ENCODE measurements at regions not wholly inside any gene's neighbourhood (a gene's known extent, or its start where the extent isn't known, plus 50 kb on each side); places are given as distances from the start of the nearest gene placed in this dataset.
"Not testable (repeated sequence)": the region's sequence is repeated elsewhere in the genome, so short reads cannot be mapped to it uniquely, and the experiment has no call there.

DNA sequence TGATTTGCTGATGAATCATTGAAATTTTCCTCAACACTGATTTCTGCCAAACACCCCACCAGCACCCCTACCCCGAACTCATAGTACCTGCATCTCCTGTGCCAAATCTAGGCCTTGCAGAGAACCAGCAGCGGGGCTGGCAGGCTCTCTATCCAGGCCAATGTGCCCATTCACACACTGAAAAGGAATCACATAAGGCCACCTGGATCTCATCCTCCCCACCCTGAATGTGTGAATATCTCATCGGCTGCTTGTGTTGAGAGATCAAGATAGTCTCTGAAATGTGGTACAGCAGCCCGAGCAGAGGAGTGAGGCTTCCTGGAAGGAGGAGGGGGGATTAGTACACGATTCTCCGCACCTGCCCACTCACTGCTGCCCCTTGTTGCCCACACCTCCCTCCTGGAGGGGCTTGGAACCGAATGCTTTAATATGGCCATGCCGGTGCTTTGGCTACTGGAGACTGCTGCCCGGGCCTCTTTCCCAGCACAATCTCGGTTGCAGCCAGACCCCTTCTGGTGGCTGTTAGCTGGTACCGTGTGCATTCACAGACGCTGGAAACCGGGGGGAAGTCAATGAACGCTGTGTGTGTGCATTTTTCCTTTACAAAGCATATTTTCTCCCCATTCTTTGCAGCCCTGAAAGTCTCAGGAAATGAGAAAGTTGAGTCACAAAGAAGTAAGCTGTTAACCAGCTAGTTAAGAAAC lies 619.5 kb downstream of the MATN1 start:
- intact Hi-C loops (cut with micrococcal nuclease) = no loop called here

DNA sequence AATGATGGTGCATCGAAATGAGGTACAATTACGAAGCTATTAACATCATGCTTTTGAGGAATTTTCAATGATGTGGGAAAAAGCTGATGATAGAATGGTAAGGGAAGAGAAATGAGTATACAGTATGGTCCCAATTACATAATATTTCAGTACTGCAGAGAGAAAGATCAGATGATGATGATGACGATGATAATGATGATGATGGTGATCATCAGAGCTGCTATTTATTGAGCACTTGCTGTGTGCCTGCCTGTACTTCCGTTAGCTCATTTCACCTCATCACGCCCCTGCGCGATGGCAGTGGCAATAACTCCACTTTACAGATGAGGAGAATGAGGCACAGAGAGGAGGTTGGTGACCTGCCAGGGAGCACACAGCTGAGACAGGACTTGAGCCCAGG lies 620.8 kb downstream of the MATN1 start:
- intact Hi-C loops (cut with micrococcal nuclease) = no loop called here

DNA sequence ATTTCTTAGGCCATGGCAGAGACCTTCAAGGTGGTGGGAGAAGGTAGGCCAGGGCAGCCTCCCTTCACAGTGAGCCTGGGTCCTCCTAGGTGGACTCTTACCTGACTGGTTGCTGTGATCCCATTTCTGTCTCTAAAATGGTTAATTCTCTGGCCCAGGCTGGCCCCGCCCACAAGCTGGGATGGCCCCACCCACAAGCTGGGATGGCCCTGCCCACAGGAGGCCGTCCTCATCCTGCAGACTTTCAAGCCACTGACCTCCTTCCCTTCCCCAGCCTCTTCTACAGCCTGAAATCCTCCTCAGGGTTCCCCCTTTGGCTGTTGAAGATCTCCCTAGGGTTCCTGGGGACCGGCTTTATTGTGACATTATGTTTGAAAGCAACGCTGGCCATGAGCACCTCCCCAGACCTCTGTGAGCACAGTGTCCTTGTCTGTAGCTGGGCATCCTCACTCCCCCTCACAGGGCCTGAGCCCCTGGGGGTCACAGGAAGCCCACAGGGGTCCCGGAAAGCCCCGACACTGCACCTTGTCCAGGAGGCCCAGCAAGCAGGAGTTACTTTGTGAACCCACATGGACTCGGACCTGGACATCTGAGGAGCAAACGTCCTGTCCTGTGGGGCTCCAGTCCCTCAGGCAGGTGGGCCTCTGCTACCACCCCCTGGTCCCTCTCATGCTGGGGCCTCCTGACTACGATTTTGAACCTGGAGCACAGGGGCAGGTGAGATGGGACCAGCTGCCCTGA lies 621.7 kb downstream of the MATN1 start:
- intact Hi-C loops (cut with micrococcal nuclease) = no loop called here

DNA sequence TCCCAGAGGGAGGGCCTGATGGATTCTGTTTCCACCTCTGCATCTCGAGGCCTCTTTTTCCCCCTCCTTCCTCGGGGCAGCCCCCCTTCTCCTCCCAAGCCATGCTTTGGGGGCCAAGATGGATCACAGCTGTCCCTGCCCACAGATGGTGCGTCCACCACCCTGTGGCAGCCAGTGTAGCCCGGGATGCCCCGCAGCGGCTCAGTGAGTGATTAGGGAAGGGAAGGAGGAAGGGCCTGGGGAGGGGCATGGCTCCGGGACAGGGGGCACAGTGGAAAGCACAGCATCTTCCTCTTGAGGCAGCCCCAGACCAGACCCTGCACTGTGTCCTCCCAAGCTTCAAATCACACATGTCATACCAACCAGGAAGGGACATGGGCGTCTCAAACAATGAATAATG lies 622.4 kb downstream of the MATN1 start:
- intact Hi-C loops (cut with micrococcal nuclease) = no loop called here

DNA sequence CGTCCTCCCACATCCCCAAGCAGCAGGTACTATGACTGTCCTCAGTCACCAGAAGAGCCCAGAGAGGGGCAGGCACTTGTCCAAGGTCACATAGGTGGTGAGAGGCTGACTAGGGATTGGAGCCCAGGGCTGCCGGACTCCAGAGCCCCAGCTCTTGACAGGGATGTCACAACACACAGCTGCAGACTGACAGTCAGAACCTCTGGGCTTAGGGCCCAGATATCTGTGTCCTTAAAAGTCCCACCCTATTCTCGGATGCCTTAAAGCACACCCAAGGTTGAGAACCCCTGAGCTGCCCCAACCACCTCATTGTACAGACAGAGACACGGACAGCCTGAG lies 622.9 kb downstream of the MATN1 start:
- intact Hi-C loops (cut with micrococcal nuclease) = no loop called here

DNA sequence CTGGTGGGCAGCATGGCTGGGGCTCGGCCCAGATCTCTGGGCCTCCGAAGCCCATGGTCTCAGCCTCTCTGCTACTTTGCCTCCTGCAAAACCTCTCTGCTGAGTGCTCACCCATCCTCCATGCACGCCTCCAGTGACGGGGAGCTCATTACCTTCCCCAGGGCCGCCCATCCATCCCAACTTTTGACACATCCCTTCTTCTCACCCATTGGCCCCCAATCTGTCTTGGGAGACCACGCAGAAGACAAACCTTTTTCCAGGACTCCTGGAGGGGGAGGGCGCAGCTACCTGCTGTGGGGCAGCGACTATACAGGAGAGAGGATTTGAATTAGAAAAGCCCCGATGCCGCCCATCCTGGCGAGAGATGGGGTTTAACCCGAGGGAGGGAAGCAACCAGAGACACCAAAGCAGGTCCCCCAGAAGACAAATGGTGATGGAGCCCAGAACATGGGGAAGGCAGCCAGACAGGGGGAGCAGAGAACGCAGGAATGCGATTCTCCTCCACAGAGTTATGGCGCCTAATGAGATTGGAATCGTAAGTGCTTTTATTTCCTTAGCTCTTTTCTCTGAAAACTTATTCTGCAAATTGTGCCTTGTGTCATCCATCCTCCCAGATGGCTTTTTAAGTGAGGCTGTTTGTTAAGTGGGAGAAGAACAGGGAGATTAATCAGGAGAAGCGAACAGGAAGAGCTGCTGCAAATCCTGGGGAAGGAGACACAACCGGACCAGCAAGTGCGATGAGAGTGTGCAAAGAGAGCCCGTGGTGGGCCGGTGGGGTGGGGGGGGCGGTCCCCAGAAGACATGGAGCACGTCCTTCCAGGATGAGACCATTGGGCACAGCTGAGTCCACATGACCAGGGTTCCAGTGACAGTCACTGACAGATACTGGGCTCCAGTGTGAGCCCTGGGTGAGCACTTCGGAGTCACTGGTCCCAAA lies 623.5 kb downstream of the MATN1 start:
- intact Hi-C loops (cut with micrococcal nuclease) = no loop called here

DNA sequence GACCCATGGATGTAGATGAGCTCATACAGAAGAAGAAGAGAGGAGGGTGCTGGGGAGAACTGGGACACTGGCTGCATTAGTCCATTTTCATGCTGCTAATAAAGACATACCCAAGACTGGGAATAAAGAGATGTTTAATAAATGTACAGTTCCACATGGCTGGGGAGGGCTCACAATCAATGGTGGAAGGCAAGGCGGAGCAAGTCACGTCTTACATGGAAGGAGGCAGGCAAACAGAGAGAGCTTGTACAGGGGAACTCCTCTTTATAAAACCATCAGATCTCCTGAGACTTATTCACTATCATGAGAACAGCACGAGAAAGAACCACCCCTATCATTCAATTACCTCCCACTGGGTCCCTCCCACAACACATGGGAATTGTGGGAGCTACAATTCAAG lies 625.5 kb downstream of the MATN1 start:
- intact Hi-C loops (cut with micrococcal nuclease) = not testable (repeated sequence)

DNA sequence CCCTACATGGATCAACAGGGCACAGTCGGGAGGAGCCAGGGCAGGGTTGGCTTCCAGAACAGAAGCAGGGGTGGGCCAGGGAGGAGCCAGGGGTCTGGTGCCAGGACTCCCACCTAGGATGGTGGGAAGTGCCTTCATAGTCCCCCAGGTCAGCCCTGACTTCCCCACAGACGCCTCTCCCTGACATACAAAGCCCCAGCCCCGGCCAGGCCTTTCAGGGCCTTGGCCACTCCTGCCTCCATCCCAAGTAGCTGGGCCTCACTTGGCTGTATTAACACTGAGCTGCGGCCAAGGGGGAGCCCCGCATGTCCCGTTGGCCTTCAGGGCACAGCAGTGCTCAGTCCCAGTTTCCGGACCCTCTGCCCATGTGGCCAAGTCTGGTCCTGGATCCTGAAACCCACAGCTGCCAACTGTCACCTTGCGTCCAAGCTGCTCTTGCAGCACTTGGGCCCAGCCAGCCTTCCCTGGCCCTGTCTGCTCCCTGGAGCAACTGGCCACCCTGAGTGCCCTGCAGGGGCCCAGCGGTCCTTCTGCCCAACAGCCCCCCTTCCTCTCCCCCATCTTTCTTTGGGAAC lies 627.8 kb downstream of the MATN1 start:
- intact Hi-C loops (cut with micrococcal nuclease) = no loop called here

DNA sequence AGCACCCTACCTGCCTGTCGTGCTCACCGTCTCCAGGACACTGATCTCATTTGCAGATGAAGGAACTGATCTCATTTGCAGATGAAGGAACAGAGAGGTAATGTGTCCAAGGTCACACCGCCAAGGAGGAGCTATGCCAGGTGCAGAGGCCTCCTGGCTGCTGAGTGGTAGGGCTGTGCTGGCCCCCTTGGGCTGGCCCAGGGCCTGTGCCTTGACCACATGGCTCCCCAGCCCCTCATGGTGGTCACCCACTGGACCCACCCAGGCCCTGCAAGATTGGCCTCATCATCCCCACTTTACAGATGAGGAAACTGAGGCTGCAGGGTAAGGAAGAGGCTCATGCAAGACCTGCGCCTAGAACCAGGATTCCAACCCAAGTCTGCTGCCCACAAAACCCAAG lies 628.3 kb downstream of the MATN1 start:
- intact Hi-C loops (cut with micrococcal nuclease) = no loop called here

DNA sequence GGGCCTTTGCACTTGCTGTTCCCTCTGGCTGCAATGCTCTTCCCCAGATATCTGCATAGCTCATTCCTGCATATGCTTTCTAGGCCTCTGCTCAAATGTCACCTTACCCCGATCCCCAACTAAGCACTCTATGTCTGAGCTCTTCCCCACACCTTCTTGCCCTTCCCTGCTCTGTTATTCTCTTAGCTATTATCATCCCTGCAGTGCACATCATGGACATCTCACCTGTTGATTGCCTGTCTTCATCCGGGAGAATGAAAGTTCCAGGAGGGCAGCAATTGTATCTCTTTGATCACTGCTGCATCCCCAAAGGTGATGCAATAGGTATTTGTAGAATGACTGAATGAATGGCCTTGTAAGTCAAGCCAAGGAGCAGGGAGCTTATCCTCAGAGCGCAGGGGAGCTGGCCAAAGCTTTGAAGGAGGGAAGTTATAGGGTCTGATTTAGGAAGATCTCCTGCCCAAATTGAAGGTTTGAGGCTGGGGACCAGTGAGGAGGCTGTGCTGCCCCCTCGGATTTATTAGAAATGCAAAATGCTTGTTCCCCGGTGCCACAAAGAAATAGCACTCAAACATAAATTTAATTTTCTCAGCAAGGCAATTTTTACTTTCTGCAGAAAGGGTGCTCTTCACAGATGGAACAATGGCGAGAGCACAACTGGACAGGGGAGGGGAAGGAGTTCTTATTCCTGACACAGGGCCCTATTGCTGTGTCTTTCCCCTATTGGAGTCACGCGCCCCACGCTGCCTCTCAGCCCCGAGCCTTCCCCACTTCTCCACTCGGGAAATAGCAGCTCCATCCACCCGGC lies 631.1 kb downstream of the MATN1 start:
- intact Hi-C loops (cut with micrococcal nuclease) = no loop called here

DNA sequence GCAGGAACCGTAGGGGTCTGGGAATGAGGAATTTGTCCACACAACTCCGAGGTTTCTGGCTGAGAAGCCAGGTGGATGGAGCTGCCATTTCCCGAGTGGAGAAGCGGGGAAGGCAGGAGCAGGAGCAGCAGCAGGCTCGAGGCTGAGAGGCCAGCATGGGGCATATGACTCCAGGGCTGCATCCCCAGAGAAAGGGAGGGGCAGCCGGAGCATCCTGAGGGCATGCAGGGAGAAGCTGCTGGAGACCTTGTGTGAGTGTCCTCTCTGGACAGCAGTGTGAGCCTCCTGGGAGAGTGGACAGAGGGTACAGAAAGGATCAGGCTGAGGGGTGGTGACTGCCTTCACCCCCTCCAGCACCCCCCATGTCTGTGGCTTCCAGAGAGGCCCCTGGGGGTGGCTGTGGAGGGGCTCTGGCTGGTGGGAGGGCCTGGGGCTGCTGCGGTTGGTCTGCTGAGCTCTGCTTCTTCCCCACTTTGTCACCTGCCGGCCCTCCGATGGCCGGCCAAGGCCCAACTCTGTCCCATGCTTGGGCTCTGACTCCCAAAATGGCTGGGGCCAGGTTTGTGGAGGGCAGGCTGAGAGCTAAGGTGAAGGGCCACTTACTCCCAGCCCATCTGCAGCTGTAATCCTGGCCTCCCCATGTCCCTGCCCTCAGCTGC lies 633.1 kb downstream of the MATN1 start:
- intact Hi-C loops (cut with micrococcal nuclease) = no loop called here

DNA sequence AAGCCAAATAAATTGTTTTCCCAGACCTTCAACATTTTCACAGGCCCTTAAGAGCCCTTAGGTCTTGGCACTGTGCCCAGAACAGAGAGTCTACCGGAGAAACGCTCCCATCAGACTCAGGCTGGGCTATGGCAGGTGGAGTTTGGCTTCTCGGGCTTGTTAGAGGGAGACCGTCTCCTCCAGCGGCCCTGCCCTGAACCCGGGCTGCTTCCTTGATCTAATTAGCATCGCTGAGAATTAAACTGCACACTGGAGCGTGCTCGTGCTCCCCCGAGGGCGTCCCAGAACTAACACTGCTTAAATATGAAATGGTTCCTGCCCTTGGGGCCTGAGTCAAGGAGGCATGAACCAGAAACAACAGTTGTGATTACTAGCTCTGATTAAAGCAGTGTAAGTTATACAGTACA lies 634.4 kb downstream of the MATN1 start:
- intact Hi-C loops (cut with micrococcal nuclease) = no loop called here

DNA sequence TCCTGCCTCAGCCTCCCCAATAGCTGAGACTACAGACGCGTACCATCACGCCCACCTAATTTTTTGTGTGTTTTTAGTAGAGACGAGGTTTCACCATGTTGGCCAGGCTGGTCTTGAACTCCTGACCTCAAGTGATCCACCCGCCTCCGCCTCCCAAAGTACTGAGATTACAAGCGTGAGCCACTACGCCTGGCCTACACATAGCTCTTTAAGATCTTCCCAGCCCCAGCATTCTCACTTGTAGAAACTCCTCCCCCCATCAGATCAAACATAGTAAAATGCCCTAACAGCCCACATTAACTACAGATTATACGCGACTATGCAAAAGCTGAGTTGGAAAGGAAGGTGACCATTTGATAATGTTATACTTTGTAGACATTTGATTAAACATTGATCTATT lies 634.8 kb downstream of the MATN1 start:
- intact Hi-C loops (cut with micrococcal nuclease) = no loop called here

DNA sequence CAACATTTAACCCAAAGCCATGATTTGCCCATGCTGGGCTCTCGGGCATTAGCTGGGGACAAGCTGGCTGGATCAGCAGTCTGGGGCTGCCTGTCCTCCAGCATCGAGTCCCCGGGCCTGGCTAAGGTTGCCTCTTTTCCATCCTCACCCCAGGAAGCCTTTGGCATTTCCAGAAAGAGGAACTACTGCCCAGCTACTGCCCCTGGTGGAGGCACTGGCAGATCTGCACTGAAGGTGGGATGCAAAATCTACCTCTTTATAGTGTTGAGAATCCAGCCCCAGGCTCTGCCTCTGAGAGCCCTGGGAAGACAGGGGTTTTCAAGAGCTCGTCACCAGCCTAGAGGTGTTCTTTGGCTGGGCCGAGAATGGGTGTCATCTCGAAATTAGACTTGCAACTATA lies 635.9 kb downstream of the MATN1 start:
- intact Hi-C loops (cut with micrococcal nuclease) = no loop called here

DNA sequence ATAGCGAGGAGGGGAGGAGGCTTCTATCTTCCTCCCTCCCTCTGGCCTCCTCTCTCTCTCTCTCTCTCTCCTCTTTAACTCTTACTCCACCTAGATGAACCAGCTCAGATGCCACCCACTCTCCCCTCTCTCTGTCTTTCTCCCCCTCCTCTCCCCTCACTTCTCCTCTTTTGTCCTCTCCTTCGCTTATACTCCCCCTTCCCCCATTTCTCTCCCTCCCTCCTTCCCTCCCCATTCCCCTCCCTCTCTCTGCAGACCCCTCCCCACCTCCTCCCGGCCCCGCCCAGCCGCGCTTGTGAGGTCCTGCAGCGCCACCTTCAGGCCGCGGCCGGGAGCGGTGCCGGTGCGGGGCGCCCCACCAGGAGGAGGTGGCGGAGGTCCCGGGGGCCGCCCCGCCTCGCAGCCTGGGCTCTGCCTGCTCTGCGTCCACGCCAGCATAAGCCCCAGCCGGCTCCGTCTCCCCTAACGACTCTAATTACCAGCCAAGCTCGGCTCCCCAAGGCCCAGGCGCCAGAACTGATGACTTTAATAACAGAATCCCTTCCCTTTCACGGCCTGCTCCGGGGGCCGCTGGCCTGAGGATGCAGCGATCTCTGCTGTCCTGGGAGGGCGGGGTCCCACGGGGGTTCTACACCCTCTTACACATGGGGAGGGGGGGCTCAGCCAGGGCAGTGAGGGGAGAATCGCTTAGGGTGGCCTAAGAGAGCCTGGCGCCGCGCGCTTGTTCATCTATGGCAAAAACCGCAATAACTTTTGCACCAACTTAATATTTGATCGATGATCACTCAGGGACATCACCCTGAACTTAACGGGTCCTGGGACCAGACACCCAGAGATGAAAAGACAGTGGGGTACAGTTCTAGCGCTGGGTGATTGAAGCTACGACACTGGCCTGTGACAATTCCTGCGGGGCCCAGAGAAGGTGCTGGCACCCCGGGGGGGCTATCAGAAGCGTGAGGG lies 637.3 kb downstream of the MATN1 start:
- intact Hi-C loops (cut with micrococcal nuclease) = no loop called here

DNA sequence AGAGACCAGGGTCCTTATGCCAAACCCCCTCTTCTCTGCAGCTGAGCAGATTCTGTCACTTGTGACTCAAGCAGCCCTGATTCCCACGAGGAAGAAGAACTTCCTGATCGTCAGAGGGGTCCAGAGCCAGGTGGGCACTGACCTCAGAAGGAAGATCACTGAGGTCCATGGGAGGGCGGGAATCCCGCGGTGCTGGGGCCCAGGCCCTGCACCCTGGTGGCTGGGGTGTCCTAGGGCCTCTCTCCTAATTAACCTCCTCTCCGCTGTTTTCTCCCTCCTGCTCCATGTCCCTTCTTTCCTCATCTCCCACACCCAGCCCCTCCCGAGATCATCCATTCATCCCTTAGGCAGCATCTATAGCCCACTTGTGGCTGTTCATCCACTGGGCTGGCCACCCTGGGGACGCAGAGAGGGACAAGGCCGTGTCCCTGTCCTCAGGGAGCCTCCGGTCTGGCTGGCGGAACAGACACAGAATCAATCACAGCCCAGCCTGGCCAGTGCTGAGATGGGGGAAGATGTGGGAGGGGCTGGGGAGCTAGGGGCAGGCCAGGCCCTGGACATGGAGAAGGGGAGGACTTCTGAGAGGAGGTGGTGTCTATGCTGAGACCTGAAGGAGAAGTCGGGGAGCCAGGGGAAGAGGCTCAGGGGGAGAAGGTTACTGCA lies 638.3 kb downstream of the MATN1 start:
- intact Hi-C loops (cut with micrococcal nuclease) = no loop called here

DNA sequence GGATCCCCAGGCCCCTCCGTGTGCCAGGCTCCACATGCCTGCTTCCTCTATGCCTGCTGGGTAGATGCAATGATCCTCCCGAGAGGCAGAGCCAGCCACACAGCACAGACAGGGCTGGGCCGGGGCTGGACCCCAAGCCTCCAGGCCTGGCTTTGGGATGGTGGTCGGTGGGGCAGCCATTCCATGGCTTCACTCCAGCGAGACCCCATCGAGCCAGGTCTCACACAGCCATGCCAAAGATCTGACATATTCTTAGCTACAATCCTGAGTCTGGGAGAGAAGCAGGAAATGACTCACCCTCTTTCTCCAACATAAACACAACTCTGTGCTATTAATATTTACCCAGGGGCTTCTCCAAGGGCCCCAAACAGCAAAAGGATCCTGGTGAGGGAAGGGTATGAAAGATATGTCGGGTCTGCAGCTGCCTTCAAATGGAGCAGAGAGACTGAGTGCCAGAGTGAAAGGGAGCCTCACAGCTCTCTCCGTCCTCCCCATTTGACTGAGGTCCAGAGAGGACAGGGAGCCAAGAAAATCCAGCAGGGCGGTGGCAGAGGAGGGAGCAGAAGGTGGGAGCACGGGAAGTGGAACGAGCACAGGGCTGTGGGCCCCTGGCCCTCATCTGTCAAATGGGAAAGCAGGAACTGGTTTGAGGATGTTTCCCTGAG lies 639.5 kb downstream of the MATN1 start:
- intact Hi-C loops (cut with micrococcal nuclease) = no loop called here

All from T-helper 2 cell treated with Interferon-gamma antibody and Interleukin-4, amounts not matched to agents 100 ng/mL and 5 ng/mL, for 36 hours (primary cell).